ENCODE measurements at regions not wholly inside any gene's neighbourhood (a gene's known extent, or its start where the extent isn't known, plus 50 kb on each side); places are given as distances from the start of the nearest gene placed in this dataset.

DNA sequence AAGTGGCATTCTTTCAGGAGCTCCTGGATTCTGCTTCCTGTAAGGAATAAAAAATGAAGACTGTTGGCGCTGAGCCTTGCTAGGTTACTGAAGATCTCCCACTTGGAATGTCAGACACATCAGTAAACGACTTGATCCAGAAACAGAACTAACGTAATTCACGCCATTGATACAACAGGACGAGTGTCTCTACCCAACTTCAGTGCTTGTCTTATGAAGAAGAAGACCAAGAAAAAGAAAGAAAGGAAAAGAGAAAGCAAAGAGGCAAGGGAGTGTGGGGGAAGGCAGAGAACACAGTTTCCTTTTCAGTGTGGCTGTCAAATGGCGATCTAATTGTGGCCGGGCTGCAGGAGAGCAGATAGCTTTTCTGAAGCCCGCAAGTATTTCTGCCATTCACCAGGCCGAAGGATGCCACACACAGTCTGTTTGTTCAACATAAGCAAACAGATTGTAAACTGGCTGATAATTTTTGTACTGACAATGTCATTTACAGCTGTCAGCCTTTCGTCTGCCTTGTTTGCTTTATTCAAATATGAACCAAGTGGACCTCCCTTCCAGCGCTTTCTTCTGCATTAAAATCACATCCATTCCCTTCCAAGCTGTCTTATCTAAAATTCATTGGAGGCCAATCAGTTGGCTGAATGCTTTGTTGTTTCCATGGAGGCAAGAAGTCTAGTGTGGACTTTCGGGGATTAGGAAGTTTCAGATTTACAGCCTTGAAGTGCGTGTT lies 180.6 kb downstream of the FOXA2 start (continued):
- TF ChIP-seq, protein P1, sequence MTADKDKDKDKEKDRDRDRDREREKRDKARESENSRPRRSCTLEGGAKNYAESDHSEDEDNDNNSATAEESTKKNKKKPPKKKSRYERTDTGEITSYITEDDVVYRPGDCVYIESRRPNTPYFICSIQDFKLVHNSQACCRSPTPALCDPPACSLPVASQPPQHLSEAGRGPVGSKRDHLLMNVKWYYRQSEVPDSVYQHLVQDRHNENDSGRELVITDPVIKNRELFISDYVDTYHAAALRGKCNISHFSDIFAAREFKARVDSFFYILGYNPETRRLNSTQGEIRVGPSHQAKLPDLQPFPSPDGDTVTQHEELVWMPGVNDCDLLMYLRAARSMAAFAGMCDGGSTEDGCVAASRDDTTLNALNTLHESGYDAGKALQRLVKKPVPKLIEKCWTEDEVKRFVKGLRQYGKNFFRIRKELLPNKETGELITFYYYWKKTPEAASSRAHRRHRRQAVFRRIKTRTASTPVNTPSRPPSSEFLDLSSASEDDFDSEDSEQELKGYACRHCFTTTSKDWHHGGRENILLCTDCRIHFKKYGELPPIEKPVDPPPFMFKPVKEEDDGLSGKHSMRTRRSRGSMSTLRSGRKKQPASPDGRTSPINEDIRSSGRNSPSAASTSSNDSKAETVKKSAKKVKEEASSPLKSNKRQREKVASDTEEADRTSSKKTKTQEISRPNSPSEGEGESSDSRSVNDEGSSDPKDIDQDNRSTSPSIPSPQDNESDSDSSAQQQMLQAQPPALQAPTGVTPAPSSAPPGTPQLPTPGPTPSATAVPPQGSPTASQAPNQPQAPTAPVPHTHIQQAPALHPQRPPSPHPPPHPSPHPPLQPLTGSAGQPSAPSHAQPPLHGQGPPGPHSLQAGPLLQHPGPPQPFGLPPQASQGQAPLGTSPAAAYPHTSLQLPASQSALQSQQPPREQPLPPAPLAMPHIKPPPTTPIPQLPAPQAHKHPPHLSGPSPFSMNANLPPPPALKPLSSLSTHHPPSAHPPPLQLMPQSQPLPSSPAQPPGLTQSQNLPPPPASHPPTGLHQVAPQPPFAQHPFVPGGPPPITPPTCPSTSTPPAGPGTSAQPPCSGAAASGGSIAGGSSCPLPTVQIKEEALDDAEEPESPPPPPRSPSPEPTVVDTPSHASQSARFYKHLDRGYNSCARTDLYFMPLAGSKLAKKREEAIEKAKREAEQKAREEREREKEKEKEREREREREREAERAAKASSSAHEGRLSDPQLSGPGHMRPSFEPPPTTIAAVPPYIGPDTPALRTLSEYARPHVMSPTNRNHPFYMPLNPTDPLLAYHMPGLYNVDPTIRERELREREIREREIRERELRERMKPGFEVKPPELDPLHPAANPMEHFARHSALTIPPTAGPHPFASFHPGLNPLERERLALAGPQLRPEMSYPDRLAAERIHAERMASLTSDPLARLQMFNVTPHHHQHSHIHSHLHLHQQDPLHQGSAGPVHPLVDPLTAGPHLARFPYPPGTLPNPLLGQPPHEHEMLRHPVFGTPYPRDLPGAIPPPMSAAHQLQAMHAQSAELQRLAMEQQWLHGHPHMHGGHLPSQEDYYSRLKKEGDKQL (CRISPR knock-in tag; IDR thresholded peaks at IDR 0.05; ENCODE audit: low read depth), result peak; percentile 62; the same call in 1 of the 2 replicates
- no peak for TF ChIP-seq SOX6 (IDR thresholded peaks at IDR 0.05)
- TF ChIP-seq SOX6 (CRISPR knock-in tag; IDR thresholded peaks at IDR 0.05), result peak; percentile 68
- peak; percentile 44 for TF ChIP-seq HDAC2 (CRISPR knock-in tag; IDR thresholded peaks at IDR 0.05)
- TF ChIP-seq NKX3-1 (CRISPR knock-in tag; IDR thresholded peaks at IDR 0.05), result 0 out of 2 replicates have a peak, but pooled peaks have one; percentile 27
- 0 out of 2 replicates have a peak, but pooled peaks have one; percentile 17 for TF ChIP-seq ZNF580 (CRISPR knock-in tag; IDR thresholded peaks at IDR 0.05; ENCODE audit: borderline replicate concordance, low read depth)
- 0 out of 2 replicates have a peak, but pooled peaks have one; percentile 8 for TF ChIP-seq PAXIP1 (CRISPR knock-in tag; conservative IDR thresholded peaks at IDR 0.05)
- 0 out of 2 replicates have a peak, but pooled peaks have one; percentile 12 for TF ChIP-seq ZBTB25 (CRISPR knock-in tag; IDR thresholded peaks at IDR 0.05)
- peak; percentile 46; the same call in 1 of the 2 replicates for TF ChIP-seq ARID3A (IDR thresholded peaks at IDR 0.05; ENCODE audit: low read depth, low read length)
- TF ChIP-seq ZBTB44 (CRISPR knock-in tag; IDR thresholded peaks at IDR 0.05), result no peak
- peak; percentile 67 for TF ChIP-seq SALL1 (CRISPR knock-in tag; IDR thresholded peaks at IDR 0.05)
- TF ChIP-seq GATAD2A (CRISPR knock-in tag; IDR thresholded peaks at IDR 0.05), result peak; percentile 18; the same call in 1 of the 2 replicates

Data from HepG2 (cell line).